GM18870 (cell line): ENCODE measurements at regions not wholly inside any gene's neighbourhood (a gene's known extent, or its start where the extent isn't known, plus 50 kb on each side); places are given as distances from the start of the nearest gene placed in this dataset.
"Not testable (repeated sequence)": the region's sequence is repeated elsewhere in the genome, so short reads cannot be mapped to it uniquely, and the experiment has no call there.

Source experiments
- ATAC-seq: cut with Tn5 transposase; IDR thresholded peaks from one replicate; pipeline ENCODE4 v1.9.1; 2021; ENCODE audit warnings: moderate library complexity; ENCODE audit not compliant: unreplicated experiment

DNA sequence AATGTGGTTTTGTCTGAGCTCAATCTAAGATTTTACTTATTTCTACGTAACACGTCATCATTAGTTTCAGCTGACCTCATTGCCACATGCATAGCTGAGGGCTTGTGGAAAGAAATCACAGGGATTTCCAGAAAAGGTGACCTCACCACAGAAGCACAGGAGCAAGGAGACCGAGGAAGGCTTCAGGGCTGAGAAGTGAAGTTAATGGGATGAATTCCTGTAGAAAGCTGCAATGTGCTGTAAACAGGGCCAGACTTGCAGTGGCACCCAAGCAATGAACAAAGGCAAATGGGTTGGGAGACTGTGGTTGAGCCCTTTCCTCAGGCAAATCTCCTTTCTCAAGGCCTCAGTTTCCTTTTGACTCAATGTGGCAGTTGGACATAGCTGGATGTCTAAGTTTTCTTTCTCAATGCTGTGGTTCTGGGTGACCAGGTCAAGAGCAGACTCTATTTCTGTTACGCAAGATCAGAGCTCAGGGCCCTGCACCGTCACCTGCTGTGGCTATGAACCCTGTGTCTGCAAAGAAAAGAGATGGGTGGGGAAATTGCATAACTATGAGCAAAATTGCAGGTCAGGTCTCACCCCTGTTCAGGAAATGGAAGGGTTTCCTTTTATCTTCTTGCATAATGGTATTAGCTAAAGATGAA lies 252.2 kb upstream of the TBL1XR1 start:
- ATAC-seq, result peak; percentile 89

DNA sequence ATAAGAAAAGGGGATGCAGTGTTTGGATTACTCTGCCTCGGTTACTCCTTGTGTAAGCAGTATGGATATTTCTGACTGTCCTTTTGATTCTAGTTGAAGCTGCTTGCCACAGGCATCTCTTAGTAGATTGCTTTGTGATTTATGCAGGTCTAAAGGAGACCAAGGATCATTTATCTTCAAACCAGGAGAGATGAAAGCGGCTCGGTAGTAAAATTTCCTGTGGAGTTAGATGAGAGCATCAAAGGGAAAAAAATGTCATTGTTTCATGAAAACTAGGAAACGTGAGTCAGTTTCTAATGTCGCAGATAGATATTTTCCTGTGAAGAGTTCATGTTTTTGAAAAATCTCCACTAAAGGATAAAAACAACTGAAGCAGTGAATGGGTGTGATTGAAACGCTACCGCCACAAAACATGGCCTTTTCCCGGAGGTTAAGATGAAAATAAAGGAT lies 254.0 kb upstream of the TBL1XR1 start:
- no peak for ATAC-seq

DNA sequence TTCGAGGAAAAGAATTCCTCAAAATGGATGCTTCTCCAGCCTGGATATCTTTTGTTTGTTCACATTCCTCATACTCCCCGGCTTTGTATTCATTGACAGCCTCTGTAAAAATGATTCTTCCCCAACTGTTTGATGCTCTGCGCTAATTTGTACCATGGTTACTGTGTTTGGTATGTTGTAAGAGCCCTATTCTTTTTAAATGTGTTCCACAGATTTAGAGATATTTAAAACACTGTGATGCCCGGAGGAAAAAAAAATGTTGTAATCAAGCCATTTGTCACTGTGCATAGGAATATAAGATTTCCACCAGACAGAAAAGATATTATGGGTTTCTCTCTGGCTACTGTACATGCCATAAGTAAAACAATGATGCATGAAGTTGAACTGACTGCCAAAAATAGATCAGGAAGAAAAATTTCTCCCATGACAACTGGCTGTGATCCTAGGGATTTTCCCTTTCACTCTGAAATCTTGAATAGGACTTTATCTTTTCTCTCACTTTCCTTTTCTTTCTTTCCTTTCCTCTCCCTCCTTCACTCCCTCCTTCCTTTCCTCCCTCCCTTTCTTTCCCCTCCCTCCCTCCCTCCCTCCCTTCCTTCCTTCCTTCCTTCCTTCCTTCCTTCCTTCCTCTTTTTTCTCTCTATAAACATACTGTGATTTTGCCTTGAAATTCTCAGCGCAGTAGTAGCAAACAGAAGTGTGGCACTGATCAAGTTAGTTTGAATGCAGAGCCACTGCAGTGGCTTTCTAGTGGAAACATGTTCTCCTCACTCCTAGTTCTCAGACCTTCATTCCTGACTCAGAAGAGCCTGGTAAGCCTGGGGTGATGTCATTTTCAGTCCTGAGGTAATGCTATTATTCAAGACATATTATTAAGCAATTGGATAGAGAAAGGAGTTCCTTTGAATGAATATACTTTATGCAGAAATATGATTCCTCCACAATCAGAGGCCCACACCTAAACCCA lies 254.9 kb upstream of the TBL1XR1 start:
- ATAC-seq, result no peak

DNA sequence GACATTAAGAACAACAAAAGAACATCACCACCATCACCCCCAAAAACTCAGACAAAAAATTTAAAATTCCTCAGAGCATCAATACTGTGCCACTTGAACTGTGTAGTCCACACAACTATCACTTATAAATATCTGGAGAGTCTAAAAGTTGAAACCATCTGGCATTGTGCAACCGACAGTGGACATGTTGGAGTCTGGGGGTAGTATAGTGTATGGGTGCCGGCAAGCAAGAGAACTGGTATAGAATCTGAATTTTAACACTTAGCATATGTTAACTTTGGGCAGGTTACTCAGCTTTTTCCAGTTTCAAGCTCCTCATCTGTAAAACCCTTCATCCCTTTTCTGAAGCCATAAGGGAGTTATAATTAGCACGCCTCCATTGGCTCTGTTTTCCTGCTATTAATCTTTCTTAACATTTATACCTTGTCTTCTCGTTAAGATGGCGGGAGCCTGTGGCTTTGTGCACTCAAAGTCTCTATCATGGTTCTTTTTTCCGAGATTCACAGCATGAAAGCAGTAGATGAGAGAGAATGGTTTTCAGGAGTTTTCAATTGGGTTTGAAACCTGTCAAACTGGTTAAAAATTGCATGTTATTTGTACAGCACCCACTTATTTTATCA lies 255.7 kb upstream of the TBL1XR1 start:
- no peak for ATAC-seq

DNA sequence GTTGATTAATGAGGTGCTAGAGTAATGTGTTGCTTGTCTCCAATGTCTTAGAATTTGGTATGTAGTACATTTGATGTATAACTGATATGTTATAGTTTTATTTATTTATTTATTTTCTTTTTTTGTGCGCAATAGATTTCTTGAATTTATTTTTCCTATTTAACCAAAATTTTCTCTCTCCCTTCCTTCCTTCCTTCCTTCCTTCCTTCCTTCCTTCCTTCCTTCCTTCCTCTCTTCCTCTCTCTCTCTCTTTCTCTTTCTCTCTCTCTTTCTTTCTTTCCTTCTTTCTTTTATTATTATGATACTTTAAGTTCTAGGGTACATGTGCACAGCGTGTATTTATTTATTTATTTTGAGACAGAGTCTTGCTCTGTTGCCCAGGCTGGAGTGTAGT lies 256.2 kb upstream of the TBL1XR1 start:
- ATAC-seq, result no peak

DNA sequence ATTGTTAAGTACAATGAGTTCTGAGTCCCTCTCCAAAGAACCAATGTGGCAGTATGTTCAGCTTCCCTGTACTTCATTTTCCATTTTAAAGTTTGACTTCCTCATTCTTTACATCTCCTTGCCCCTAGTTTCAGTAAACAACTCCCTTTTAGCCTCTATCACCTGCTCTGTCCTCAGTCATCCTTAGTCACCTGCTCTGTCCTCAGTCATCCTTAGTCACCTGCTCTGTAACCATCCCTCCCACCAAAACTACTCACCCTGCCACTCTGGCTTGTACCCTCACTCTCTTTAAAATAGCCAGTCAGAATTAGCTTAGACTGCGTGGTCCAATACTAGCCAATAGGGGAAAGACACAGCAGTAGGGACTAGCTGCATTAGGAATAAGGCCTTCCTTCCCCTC lies 259.9 kb upstream of the TBL1XR1 start:
- ATAC-seq, result not testable (repeated sequence)

DNA sequence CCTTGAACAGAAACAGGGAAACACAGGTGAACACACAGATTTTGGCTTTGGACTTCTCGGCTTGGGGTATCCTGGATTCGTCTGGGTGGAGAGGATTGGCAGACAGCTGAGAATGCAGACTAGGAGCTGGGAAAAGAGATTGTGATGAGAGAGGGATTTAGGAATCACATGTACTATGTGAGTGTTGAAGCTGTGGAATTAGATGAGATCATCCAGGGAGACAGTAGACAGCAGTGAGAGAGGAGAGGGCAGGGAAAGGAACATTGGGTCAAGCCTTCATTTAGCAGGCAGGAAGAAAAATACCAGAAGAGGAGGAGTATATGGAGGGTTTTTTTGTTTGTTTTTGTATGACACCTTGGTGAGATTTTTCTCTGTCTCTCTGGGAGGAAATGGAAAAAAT lies 262.1 kb upstream of the TBL1XR1 start:
- no peak for ATAC-seq

DNA sequence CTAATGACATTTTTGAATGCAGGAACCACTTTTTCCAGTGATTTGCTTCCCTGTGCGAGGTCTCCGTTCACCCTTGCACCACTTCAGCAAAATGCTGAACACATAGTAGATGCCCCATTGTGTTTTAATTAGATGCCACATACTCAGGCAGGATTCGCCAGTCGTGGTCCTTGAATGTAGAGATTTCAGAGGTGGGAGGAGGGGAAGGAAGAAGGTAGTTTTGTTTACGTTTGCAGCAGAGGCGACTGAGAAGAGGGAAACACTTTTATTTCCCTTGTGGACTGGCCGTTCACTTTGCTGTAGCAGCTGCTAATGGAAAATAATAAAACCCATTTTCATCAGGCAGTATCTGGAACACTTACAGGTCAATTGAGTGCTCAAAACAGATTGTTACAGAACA lies 262.8 kb upstream of the TBL1XR1 start:
- no peak for ATAC-seq

DNA sequence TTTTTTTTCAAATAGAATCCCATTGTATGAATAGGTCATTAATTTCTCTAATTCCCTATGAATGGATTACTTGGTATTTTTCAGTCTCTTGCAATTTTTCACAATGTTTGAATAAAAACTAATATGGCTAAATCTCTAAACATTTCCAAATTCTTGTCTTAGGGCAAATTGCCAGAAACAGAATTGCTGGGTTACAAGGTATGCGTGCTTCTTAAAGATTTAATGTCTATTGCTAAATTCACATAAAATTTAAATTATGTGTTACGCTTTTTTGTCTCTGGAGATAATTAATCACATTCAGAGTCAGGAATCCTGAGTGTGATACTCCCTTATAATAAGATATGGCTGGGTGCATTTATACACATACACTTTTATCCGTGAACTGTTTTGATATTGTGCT lies 264.5 kb upstream of the TBL1XR1 start:
- no peak for ATAC-seq

DNA sequence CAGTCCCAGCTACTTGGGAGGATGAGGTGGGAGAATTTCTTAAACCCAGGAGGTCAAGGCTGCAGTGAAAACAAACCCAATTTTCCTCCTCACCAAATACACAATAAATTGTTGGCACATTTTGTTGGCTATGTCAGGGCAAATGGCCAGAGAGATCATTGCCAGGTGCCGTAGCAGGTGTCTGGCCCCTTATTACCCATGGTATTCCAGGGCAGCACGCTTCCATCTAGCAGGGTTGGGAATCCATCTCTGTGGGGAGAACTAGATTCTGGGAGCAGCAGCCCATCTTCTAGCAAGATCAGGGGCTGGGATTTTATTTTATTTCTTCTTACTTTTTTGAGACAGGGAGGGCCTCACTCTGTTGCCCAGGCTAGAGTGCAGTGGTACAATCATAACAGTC lies 266.1 kb upstream of the TBL1XR1 start:
- not testable (repeated sequence) for ATAC-seq

DNA sequence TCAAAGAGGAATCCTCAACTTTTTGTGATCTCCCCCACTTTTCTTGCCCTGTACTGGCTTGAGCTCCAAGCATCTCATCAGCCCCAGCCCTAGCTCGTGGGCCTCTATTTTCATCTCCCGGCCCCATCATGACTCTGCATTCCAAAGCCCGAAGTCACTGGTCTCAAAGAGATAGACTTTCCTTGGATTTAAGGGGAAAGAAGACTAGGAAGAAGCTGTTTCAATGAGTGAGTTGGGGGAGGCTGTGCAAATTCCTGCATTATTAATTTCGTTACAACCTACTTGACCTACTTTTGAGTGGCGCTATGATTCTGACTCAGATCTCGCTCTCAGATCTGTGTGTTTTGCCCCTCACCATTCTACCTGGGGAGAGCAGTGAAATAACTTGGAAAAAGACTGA lies 266.6 kb upstream of the TBL1XR1 start:
- no peak for ATAC-seq

DNA sequence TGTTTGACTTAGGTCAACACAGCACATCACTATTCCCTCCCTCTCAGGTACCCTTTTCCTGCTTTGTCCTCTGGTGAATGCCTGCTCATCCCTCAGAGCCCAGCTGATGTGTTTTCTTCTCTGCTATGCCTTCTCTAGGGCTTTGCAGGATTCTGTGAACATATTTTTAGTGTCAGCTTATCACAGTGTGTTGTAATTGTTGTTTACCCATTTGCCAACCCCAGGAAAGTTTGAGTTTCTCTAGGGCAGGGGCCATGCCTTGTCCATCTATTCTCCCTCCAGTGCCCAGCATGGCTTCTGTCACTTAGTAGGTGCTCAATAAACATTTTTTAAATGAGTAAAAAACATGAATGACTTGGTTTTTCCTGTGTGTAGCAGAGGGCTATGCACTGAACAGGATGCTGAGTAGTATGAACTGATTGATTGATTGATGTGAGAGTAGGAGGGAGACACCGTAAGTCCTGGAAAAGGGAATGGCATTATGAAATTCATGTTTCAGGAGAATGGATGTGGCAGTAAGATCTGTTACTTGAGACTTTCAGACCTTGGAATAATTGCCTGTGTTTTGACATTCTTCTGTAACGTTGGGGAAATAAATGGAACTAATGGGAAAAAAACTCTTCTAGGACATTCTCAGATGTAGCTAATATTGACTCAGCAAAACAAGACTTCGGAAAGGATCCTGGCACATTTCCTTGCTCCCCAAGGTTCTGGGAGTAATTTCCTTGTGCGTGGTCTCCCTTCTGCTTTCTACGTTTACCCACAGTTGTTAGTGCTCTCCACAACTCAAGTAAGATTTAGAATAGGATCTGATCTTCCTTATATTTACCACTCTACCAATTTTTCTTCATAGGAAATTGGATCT lies 267.3 kb upstream of the TBL1XR1 start:
- no peak for ATAC-seq

DNA sequence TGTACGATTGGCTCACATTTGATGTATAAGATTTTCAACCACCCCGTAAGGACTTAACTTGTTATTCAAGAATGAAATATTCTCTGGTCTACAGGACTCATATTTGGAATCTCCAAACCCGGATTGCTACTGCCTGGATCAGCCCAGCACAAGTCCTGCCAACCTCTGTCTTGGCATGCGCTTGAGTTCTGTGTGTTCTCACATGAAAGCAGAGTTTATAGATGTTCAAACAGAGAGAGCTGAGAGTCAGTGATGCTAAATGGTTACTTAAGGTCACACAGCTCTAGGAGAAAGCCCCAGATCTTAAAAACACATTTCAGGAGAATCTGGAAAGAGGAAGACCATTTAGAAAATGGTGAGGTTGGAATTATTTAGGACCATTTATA lies 268.0 kb upstream of the TBL1XR1 start:
- no peak for ATAC-seq

DNA sequence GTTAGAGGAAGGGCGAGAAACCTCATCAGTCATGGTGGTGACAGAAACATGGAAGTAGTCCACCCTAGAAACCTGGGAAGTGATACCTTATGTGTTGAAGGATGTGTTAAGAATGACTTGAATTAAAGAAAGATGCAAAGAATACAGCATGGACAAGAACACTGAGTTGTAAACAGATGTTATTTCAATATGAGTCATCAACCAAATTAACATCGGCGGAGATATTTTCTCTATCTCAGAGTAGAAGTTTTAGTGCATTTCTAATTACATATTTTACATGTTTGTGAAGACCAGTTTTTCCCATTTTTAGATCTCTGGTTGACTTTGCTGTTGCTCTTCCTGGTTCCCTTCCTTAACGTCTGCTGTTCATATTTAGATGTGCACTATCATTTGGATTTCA lies 268.8 kb upstream of the TBL1XR1 start:
- no peak for ATAC-seq

DNA sequence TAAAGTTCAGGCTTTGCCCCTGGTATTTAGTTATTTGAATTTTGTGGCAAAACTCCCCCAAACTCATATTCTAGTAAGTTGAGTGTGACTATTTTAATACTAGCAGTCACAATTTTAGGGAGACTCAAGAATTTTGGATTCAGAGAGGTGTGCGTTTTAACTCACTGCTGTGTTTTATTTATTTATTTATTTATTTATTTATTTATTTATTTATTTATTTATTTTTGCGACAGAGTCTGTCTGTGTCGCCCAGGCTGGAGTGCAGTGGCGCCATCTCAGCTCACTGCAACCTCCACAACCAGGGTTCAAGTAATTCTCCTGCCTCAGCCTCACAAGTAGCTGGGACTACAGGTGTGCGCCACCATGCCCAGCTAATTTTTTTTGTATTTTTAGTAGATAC lies 269.3 kb upstream of the TBL1XR1 start:
- not testable (repeated sequence) for ATAC-seq

DNA sequence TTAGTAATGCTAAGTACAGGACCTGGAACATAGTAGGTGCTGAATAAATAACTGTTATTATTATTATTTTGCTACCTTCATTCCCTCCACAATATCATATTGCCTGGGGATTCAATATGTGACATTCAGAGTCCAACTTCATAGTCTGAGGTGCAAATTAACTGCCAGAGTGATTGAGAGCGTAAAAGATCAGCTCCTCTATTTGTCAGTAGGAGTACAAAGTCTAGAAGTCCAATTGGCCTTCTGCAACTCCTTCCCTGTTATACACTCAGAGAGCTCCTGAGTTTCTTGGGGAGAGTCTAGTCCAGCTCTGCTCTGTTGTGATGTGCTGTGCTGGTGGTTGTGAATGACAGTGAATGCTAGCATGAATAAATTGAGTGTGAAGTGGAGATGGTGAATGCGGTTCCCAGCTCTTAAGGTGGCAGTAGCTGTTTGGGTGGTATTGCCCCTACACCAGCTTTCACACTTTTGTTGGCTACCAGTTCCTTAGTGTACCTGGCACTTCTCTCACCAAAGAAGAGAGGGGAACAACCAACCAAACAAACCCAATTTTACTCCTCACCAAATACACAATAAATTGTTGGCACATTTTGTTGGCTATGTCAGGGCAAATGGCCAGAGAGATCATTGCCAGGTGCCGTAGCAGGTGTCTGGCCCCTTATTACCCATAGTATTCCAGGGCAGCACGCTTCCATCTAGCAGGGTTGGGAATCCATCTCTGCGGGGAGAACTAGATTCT lies 270.1 kb upstream of the TBL1XR1 start:
- ATAC-seq, result no peak

DNA sequence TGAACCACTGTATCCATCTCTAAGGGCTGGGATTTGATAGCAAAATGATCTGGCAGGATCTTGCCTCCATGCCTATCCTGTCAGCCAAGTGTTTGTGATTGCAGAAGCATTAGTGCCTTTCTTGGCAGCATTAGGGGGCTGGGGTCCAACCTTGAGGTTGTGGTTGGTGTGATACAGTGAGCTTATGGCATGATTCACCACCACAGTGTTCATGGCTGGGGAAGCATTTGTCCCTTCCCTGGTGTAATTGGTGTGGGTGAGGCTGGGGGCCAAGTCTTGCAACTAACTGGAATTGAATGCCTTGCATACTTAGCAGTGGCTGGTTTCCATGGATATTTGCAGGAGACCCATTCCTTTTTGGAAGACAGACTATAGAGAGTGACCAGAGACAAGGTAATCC lies 271.0 kb upstream of the TBL1XR1 start:
- no peak for ATAC-seq

DNA sequence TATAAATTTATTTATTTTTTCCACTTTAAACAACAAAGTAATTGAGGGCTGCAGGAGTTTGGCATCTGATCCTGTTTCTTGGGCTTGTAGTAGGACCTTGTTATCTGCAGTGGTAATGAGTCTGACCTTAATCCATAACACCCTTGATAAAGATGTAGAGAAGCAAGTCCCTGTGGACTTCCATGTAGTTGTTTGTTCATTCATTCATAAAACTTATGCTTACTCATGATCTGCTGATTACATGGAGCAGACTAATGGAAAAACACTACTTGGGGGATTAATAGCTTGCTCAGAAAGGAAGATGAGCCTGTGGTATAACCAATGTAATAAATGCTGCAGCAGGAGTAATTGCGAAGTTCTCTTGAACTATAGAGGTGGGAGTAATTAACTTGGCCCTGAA lies 271.5 kb upstream of the TBL1XR1 start:
- ATAC-seq, result no peak

DNA sequence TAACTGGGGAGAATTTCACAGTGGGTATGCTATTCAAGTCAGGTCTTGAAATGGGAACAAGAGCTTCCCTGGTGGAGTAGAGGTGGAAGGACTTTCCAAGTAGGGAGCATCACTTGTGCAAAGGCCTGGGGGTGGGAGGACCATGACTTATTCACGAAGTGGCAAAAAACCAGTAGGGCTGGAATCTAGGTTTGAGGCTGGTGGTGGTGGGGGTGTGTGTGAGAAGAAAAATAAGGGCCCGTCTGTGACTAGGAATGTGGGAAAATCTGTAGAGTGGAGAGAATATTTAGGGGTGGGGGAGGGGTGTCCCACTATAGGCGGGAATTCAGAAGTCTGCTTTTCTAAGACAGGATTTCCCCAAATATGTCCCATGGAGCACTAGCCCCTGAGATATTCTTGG lies 271.9 kb upstream of the TBL1XR1 start:
- ATAC-seq, result no peak
